H9 (cell line): ENCODE measurements at regions not wholly inside any gene's neighbourhood (a gene's known extent, or its start where the extent isn't known, plus 50 kb on each side); places are given as distances from the start of the nearest gene placed in this dataset.

Experiments
- DNase-seq: peaks from one replicate; pipeline ENCODE4 v3.0.0-alpha.2; 2017
- H2AFZ ChIP-seq: one replicate; pipeline ENCODE4 v1.6.1; 2013; ENCODE audit warnings: mild to moderate bottlenecking, low read length, control low read depth, moderate library complexity
- H2AK5ac ChIP-seq: 2 replicates; pipeline ENCODE4 v1.6.1; 2013; ENCODE audit warnings: low read length, control low read depth, mixed read lengths; ENCODE audit not compliant: insufficient read length
- H2BK120ac ChIP-seq: one replicate; pipeline ENCODE4 v1.6.1; 2013; ENCODE audit warnings: low read depth, mild to moderate bottlenecking, low read length, control low read depth, inconsistent platforms; ENCODE audit not compliant: poor library complexity, severe bottlenecking
- H2BK12ac ChIP-seq: 2 replicates; pipeline ENCODE4 v1.6.1; 2013; ENCODE audit warnings: low read length, control low read depth, mixed read lengths, low read depth; ENCODE audit not compliant: insufficient read length
- H2BK15ac ChIP-seq: 2 replicates; pipeline ENCODE4 v1.6.1; 2013; ENCODE audit warnings: low read depth, low read length, control low read depth
- H2BK20ac ChIP-seq: one replicate; pipeline ENCODE4 v1.6.1; 2013; ENCODE audit warnings: low read depth, mild to moderate bottlenecking, low read length, control low read depth, inconsistent platforms; ENCODE audit not compliant: poor library complexity, severe bottlenecking
- H2BK5ac ChIP-seq: 2 replicates; pipeline ENCODE4 v1.6.1; 2013; ENCODE audit warnings: low read length, control low read depth, mixed read lengths; ENCODE audit not compliant: insufficient read length
- H3K14ac ChIP-seq: 2 replicates; pipeline ENCODE4 v1.6.1; 2013; ENCODE audit warnings: low read length, control low read depth; ENCODE audit not compliant: insufficient read depth
- H3K18ac ChIP-seq: 2 replicates; pipeline ENCODE4 v1.6.1; 2013; ENCODE audit warnings: low read depth, mild to moderate bottlenecking, mixed read lengths, low read length, control low read depth; ENCODE audit not compliant: insufficient read length
- H3K23ac ChIP-seq: 2 replicates; pipeline ENCODE4 v1.6.1; 2013; ENCODE audit warnings: low read length, control low read depth, mixed read lengths, low read depth; ENCODE audit not compliant: insufficient read length
- H3K23me2 ChIP-seq: 2 replicates; pipeline ENCODE4 v1.6.1; 2013; ENCODE audit warnings: low read depth, mild to moderate bottlenecking, mixed read lengths, low read length, control low read depth; ENCODE audit not compliant: insufficient read length, poor library complexity, severe bottlenecking
- H3K27ac ChIP-seq: 2 replicates; pipeline ENCODE4 v1.5.1; 2013; ENCODE audit warnings: low read length, control low read depth, mixed read lengths, low read depth; ENCODE audit not compliant: insufficient read length
- H3K27me3 ChIP-seq: 2 replicates; pipeline ENCODE4 v1.6.1; 2013; ENCODE audit warnings: low read length, control low read depth, inconsistent platforms; ENCODE audit not compliant: insufficient read depth
- H3K4ac ChIP-seq: 2 replicates; pipeline ENCODE4 v1.6.1; 2013; ENCODE audit warnings: low read depth, mild to moderate bottlenecking, control low read depth, inconsistent platforms, low read length, moderate library complexity
- H3K4me1 ChIP-seq: 2 replicates; pipeline ENCODE4 v1.6.1; 2013; ENCODE audit warnings: low read length, control low read depth, inconsistent platforms; ENCODE audit not compliant: insufficient read depth
- H3K4me2 ChIP-seq: 2 replicates; pipeline ENCODE4 v1.6.1; 2013; ENCODE audit warnings: low read length, control low read depth, mixed read lengths; ENCODE audit not compliant: insufficient read length, insufficient read depth
- H3K56ac ChIP-seq: 2 replicates; pipeline ENCODE4 v1.6.1; 2013; ENCODE audit warnings: low read depth, mild to moderate bottlenecking, mixed read lengths, low read length, control low read depth; ENCODE audit not compliant: insufficient read length
- H3K79me1 ChIP-seq: 2 replicates; pipeline ENCODE4 v1.6.1; 2013; ENCODE audit warnings: low read depth, mild to moderate bottlenecking, moderate library complexity, low read length, control low read depth, inconsistent platforms; ENCODE audit not compliant: insufficient read depth, poor library complexity, severe bottlenecking
- H3K79me2 ChIP-seq: 2 replicates; pipeline ENCODE4 v1.6.1; 2013; ENCODE audit warnings: low read length, control low read depth, inconsistent platforms; ENCODE audit not compliant: insufficient read depth
- H3K9ac ChIP-seq: 2 replicates; pipeline ENCODE4 v1.6.1; 2013; ENCODE audit warnings: low read length, control low read depth, mixed read lengths; ENCODE audit not compliant: insufficient read length; ENCODE audit errors: extremely low read depth
- H3K9me3 ChIP-seq: one replicate; pipeline ENCODE4 v1.6.1; 2013; ENCODE audit warnings: low read depth, low read length, inconsistent platforms; ENCODE audit not compliant: control insufficient read depth
- H3T11ph ChIP-seq: one replicate; pipeline ENCODE4 v1.6.1; 2013; ENCODE audit warnings: mild to moderate bottlenecking, low read length, control low read depth, inconsistent platforms
- H4K20me1 ChIP-seq: one replicate; pipeline ENCODE4 v1.6.1; 2013; ENCODE audit not compliant: control insufficient read depth, insufficient read length, insufficient read depth
- H4K5ac ChIP-seq: 2 replicates; pipeline ENCODE4 v1.6.1; 2013; ENCODE audit warnings: low read depth, mild to moderate bottlenecking, mixed read lengths, low read length, control low read depth; ENCODE audit not compliant: insufficient read length
- H4K8ac ChIP-seq: replicated peaks from 2 replicates; pipeline ENCODE4 v1.6.1; 2013; ENCODE audit warnings: low read length, control low read depth, mixed read lengths, low read depth; ENCODE audit not compliant: insufficient read length
- H4K91ac ChIP-seq: 2 replicates; pipeline ENCODE4 v1.6.1; 2013; ENCODE audit warnings: low read depth, mild to moderate bottlenecking, moderate library complexity, mixed read lengths, low read length, control low read depth; ENCODE audit not compliant: insufficient read length
- H3K27ac Mint-ChIP-seq, 3 experiments: 2 replicates in 2 of 3; 3 replicates in 1 of 3; pipeline ENCODE4 v1.8.0; 2020 to 2021; ENCODE audit warnings: mixed read lengths in 3 of 3, mild to moderate bottlenecking in 1 of 3, moderate library complexity in 1 of 3
- H3K27me3 Mint-ChIP-seq: 2 replicates; pipeline ENCODE4 v1.8.0; 2021; ENCODE audit warnings: low read depth, mild to moderate bottlenecking, moderate library complexity, mixed read lengths
- H3K36me3 Mint-ChIP-seq, 3 experiments: 2 replicates in 2 of 3; 3 replicates in 1 of 3; pipeline ENCODE4 v1.8.0; 2020 to 2021; ENCODE audit warnings: low read depth in 3 of 3, mixed read lengths in 3 of 3; ENCODE audit not compliant: insufficient read depth in 1 of 3
- H3K4me1 Mint-ChIP-seq, 2 experiments: 2 replicates each; pipeline ENCODE4 v1.8.0; 2020; ENCODE audit warnings: mixed read lengths in 2 of 2
- H3K4me3 Mint-ChIP-seq, 2 experiments: 2 replicates in 1 of 2; 3 replicates in 1 of 2; pipeline ENCODE4 v1.8.0; 2020 to 2021; ENCODE audit warnings: mild to moderate bottlenecking in 2 of 2, mixed read lengths in 2 of 2, moderate library complexity in 1 of 2
- H3K9me3 Mint-ChIP-seq, 2 experiments: 2 replicates in 1 of 2; 3 replicates in 1 of 2; pipeline ENCODE4 v1.8.0; 2020; ENCODE audit warnings: mild to moderate bottlenecking in 2 of 2, mixed read lengths in 2 of 2, moderate library complexity in 1 of 2
- WGBS: extraction: QIAGEN DNeasy Blood & Tissue Kit; methylation state at CpG from one replicate; pipeline ENCODE4 v1.1.7; 2013; ENCODE audit warnings: missing lambda C conversion rate, low lambda C conversion rate, mixed read lengths; ENCODE audit not compliant: insufficient read length; ENCODE audit errors: extremely low coverage; 5-methylcytosine and 5-hydroxymethylcytosine counted together
- TF ChIP-seq, protein P1 (sequence below): fragments of 200-600 bp; sonication (generic); conservative IDR thresholded peaks from 3 replicates; pipeline ENCODE4 v1.8.0; 2021; ENCODE audit warnings: antibody characterized with exemption, mild to moderate bottlenecking

DNA sequence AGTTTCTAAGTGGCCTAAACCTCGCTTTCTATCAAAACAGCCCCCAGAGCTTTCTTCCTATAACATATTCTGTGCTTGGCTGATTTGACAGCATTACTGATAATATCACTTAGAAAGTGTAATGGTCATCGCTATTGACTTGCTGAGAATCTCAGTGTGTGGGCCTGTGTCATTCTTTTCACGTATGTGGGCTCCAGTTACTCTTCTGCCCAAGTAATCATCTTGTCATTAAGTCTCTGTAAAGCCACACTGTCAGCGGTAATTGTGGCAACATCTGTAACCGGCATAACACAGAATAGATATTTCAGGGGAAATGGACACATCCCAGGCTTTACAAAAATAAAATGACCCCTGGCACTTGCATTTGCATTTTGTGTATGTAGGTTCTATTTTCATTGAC is 313.6 kb upstream of the LMCD1 start:
- TF ChIP-seq, protein P1, sequence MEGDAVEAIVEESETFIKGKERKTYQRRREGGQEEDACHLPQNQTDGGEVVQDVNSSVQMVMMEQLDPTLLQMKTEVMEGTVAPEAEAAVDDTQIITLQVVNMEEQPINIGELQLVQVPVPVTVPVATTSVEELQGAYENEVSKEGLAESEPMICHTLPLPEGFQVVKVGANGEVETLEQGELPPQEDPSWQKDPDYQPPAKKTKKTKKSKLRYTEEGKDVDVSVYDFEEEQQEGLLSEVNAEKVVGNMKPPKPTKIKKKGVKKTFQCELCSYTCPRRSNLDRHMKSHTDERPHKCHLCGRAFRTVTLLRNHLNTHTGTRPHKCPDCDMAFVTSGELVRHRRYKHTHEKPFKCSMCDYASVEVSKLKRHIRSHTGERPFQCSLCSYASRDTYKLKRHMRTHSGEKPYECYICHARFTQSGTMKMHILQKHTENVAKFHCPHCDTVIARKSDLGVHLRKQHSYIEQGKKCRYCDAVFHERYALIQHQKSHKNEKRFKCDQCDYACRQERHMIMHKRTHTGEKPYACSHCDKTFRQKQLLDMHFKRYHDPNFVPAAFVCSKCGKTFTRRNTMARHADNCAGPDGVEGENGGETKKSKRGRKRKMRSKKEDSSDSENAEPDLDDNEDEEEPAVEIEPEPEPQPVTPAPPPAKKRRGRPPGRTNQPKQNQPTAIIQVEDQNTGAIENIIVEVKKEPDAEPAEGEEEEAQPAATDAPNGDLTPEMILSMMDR, result no peak
- no peak overlapping the region for H3K4me2 ChIP-seq
- H3K9me3 Mint-ChIP-seq, result peaks cover 5 to 17% of the 10 kb centered on the region in 2 experiments; a peak in 3 of 5 replicates

More for the DNA sequence above, 313.6 kb upstream of the LMCD1 start:
- no peak overlapping the region for H4K5ac ChIP-seq
- H3T11ph ChIP-seq, result no peak overlapping the region
- H2BK12ac ChIP-seq, result no peak overlapping the region
- H2BK15ac ChIP-seq, result no peak overlapping the region
- peaks cover 5 to 6% of the 10 kb centered on the region in 2 experiments; a peak in 2 of 4 replicates for H3K4me1 Mint-ChIP-seq
- H3K79me1 ChIP-seq, result no peaks in the 10 kb centered on the region
- H2AK5ac ChIP-seq, result no peak overlapping the region
- H3K9me3 ChIP-seq, result no peaks in the 10 kb centered on the region
- H4K91ac ChIP-seq, result no peak overlapping the region
- H3K27ac Mint-ChIP-seq, result no peak overlapping the region
- no peak overlapping the region for H2BK20ac ChIP-seq
- no peak overlapping the region for H3K23ac ChIP-seq
- H3K18ac ChIP-seq, result no peak overlapping the region
- H4K8ac ChIP-seq, result no peak overlapping the region
- H3K4me3 Mint-ChIP-seq, result no peak overlapping the region
- no peak overlapping the region for H2BK120ac ChIP-seq
- H3K27ac ChIP-seq, result no peak overlapping the region
- H3K79me2 ChIP-seq, result no peaks in the 10 kb centered on the region
- H3K27me3 Mint-ChIP-seq, result no peaks in the 10 kb centered on the region; the same call in 1 of the 2 replicates
- H3K27me3 ChIP-seq, result no peaks in the 10 kb centered on the region
- H3K36me3 Mint-ChIP-seq, result peaks cover 2 to 11% (median 7%) of the 10 kb centered on the region in 3 experiments; a peak in 6 of 7 replicates
- no peaks in the 10 kb centered on the region for H3K23me2 ChIP-seq
- no CpG with 5 or more reads among the region's 5 CpGs for WGBS
- no peak overlapping the region for H2AFZ ChIP-seq
- H3K4ac ChIP-seq, result no peak overlapping the region
- H3K56ac ChIP-seq, result no peak overlapping the region
- H3K4me1 ChIP-seq, result peaks cover 2% of the 10 kb centered on the region; the same call in 1 of the 2 replicates
- no peak for DNase-seq
- no peak overlapping the region for H2BK5ac ChIP-seq
- no peak overlapping the region for H3K9ac ChIP-seq
- no peak overlapping the region for H3K14ac ChIP-seq
- H4K20me1 ChIP-seq, result no peaks in the 10 kb centered on the region
